HCT116 (cell line): ENCODE measurements at regions not wholly inside any gene's neighbourhood (a gene's known extent, or its start where the extent isn't known, plus 50 kb on each side); places are given as distances from the start of the nearest gene placed in this dataset.

Experiments used
- ATAC-seq: fragments of 200-7000 bp; cut with Tn5 transposase; 2 replicates; pipeline ENCODE4 v1.9.1; 2020; ENCODE audit warnings: mild to moderate bottlenecking, moderate library complexity
- BruUV-seq: library from RNA; stranded (reverse); fragments of 400-500 nt; replicated peaks from 2 replicates; lab custom pipeline; 2021; lab: Mats Ljungman, UMichigan
- CTCF ChIA-PET: fragments of 300-600 bp; sonication (Branson Sonifier 250); formaldehyde crosslinking; loops from one replicate; lab custom pipeline; 2021; ENCODE audit warnings: antibody characterized with exemption; lab: Charles Lee
- POLR2A ChIA-PET: fragments of 300-600, 350-600 bp; sonication (Branson Sonifier 250); formaldehyde crosslinking; loops from one replicate; lab custom pipeline; 2021; ENCODE audit warnings: antibody characterized with exemption; lab: Charles Lee
- RAD21 ChIA-PET, 2 experiments: fragments of 300-600 bp; sonication (Branson Sonifier 250); formaldehyde crosslinking; loops; one replicate each; lab custom pipeline; 2023; ENCODE audit warnings: low total read pairs in 2 of 2; ENCODE audit not compliant: uncharacterized antibody in 2 of 2, unreplicated experiment in 2 of 2, low non-redundant PET in 1 of 2; lab: Charles Lee
- DNase-seq: peaks from one replicate; pipeline ENCODE4 v3.0.0-alpha.2; 2010; ENCODE audit warnings: low read depth, low spot score
- H2AFZ ChIP-seq: fragments of 200-600 bp; shearing (Covaris generic), sonication (generic); 2 replicates; pipeline ENCODE4 v1.6.1; 2017; ENCODE audit warnings: low read depth, mixed run types, mixed read lengths, antibody characterized with exemption, low read length; ENCODE audit not compliant: poor library complexity, severe bottlenecking
- H3K27ac ChIP-seq: 2 replicates; pipeline ENCODE4 v1.5.1; 2012; ENCODE audit warnings: low read depth, low read length
- H3K27me3 ChIP-seq: fragments of 200-600 bp; sonication (generic); 2 replicates; pipeline ENCODE4 v1.6.1; 2016; ENCODE audit warnings: mixed run types, low read length, mixed read lengths; ENCODE audit not compliant: insufficient read depth
- H3K36me3 ChIP-seq, 2 experiments: fragments of 200-500 bp in 1 of 2; fragments of 200-600 bp in 1 of 2; sonication (Bioruptor generic) in 1 of 2; sonication (generic) in 1 of 2; 2 replicates each; pipeline versions ENCODE4 v1.5.1 to v1.6.1; 2014 to 2016; ENCODE audit warnings: low read length in 2 of 2, inconsistent platforms in 1 of 2, mixed read lengths in 1 of 2, mixed run types in 1 of 2; ENCODE audit not compliant: insufficient read depth in 2 of 2, control insufficient read depth in 1 of 2
- H3K4me1 ChIP-seq, 2 experiments: fragments of 200-600 bp in 1 of 2; sonication (generic) in 1 of 2; 2 replicates each; pipeline versions ENCODE4 v1.5.1 to v1.6.1; 2012 to 2017; ENCODE audit warnings: low read length in 2 of 2, inconsistent platforms in 1 of 2, mild to moderate bottlenecking in 1 of 2, mixed read lengths in 1 of 2, mixed run types in 1 of 2, moderate library complexity in 1 of 2; ENCODE audit not compliant: insufficient read depth in 2 of 2, control insufficient read depth in 1 of 2
- H3K4me2 ChIP-seq: fragments of 200-600 bp; sonication (generic); 2 replicates; pipeline ENCODE4 v1.6.1; 2017; ENCODE audit warnings: mixed run types, low read length, mixed read lengths
- H3K4me3 ChIP-seq, 2 experiments: fragments of 200-600 bp in 1 of 2; sonication (generic) in 1 of 2; replicated peaks in 1 of 2; 2 replicates each; pipeline ENCODE4 v1.5.1; 2011 to 2016; ENCODE audit warnings: low read length in 2 of 2, control low read depth in 1 of 2, low read depth in 1 of 2, mild to moderate bottlenecking in 1 of 2, mixed read lengths in 1 of 2, mixed run types in 1 of 2
- H3K79me2 ChIP-seq: fragments of 200-600 bp; sonication (generic); 2 replicates; pipeline ENCODE4 v1.6.1; 2017; ENCODE audit warnings: mild to moderate bottlenecking, mixed run types, low read length, moderate library complexity, mixed read lengths; ENCODE audit not compliant: insufficient read depth
- H3K9ac ChIP-seq: fragments of 200-600 bp; sonication (generic); 2 replicates; pipeline ENCODE4 v1.6.1; 2016; ENCODE audit warnings: low read length, mixed read lengths
- H3K9me2 ChIP-seq: fragments of 200-600 bp; sonication (generic), shearing (Covaris generic); 2 replicates; pipeline ENCODE4 v1.6.1; 2017; ENCODE audit warnings: mixed run types, mild to moderate bottlenecking, moderate library complexity; ENCODE audit not compliant: insufficient read depth
- H3K9me3 ChIP-seq, 2 experiments: fragments of 200-500 bp in 1 of 2; fragments of 200-600 bp in 1 of 2; sonication (Bioruptor generic) in 1 of 2; sonication (generic) in 1 of 2; 2 replicates each; pipeline ENCODE4 v1.6.1; 2014 to 2017; ENCODE audit warnings: low read length in 2 of 2, mixed read lengths in 2 of 2, inconsistent platforms in 1 of 2, low read depth in 1 of 2, mild to moderate bottlenecking in 1 of 2, mixed run types in 1 of 2, moderate library complexity in 1 of 2; ENCODE audit not compliant: control insufficient read depth in 1 of 2, insufficient read depth in 1 of 2
- H4K20me1 ChIP-seq: fragments of 200-600 bp; sonication (generic), shearing (Covaris generic); 2 replicates; pipeline ENCODE4 v1.6.1; 2017; ENCODE audit warnings: mixed run types, mild to moderate bottlenecking, moderate library complexity; ENCODE audit not compliant: insufficient read depth
- FOSL1 ChIP-seq: IDR thresholded peaks from 2 replicates; pipeline ENCODE4 v1.6.1; 2012; ENCODE audit warnings: low read depth
- SIN3A ChIP-seq: IDR thresholded peaks from 2 replicates; pipeline ENCODE4 v1.6.1; 2012; ENCODE audit warnings: low read depth
- TCF7L2 ChIP-seq: IDR thresholded peaks from 2 replicates; pipeline ENCODE4 v1.7.0; 2011; ENCODE audit warnings: borderline replicate concordance, inconsistent platforms; ENCODE audit not compliant: insufficient read depth, insufficient read length; ENCODE audit errors: extremely low read depth
- intact Hi-C: fragments of 100-400 bp; cut with micrococcal nuclease; formaldehyde crosslinking; loops from 2 replicates; pipeline ENCODE4 v1.10.0; 2022
- TF ChIP-seq, protein P1 (sequence below), 3 experiments: fragments of 200-600 bp in 1 of 3; sonication (generic) in 1 of 3; IDR thresholded peaks in 2 of 3; conservative IDR thresholded peaks in 1 of 3; 2 replicates each; pipeline ENCODE4 v1.5.1; 2012 to 2017; ENCODE audit warnings: low read depth in 2 of 3, low read length in 2 of 3, antibody characterized with exemption in 1 of 3, borderline replicate concordance in 1 of 3, control low read depth in 1 of 3, mild to moderate bottlenecking in 1 of 3, mixed read lengths in 1 of 3, mixed run types in 1 of 3, moderate library complexity in 1 of 3; ENCODE audit not compliant: insufficient read depth in 1 of 3
- TF ChIP-seq, protein P2 (sequence below): IDR thresholded peaks from 2 replicates; pipeline ENCODE4 v1.6.1; 2012
- TF ChIP-seq, protein P3 (sequence below): IDR thresholded peaks from 2 replicates; pipeline ENCODE4 v1.6.1; 2011; ENCODE audit warnings: mild to moderate bottlenecking, low read length, moderate library complexity; ENCODE audit not compliant: insufficient replicate concordance; ENCODE audit errors: extremely low read depth

DNA sequence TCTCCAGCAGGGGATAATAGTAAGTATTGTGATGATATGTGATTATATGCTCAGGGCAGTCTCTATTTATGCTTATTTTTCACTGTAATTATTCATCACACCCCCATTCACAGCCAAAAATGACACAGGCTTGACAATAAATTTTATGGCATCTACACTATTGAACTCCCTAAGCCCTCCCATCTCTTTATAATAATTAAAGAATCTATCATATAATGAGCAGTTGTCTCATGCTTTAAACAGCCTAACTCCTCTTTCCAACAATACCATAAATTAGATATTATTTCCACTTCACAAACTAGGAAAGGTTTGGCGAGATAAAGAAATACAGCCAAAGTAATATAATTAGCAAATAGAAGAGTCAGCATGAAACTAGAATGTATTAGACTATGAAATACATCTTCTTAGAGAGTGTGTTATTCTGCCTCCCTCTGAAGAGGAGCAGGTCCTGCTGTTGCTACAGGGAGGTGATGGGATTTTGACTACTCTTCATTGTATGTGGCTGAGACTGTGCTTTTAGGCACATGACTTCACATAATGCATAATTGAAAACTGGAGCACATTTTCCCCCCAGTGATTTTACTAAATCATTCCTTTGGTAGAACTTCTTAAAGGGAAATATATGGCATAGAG is 488.8 kb downstream of the HTR1A start:
- H3K4me1 ChIP-seq: no peaks in the 10 kb centered on the region
- intact Hi-C loops: no loop called here
- CTCF ChIA-PET: no interaction called here
- H3K79me2 ChIP-seq: no peaks in the 10 kb centered on the region
- H3K36me3 ChIP-seq: no peaks in the 10 kb centered on the region
- H3K9ac ChIP-seq: no peak overlapping the region
- H2AFZ ChIP-seq: no peak overlapping the region
- no peak overlapping the region for H3K4me2 ChIP-seq
- BruUV-seq: no TSS peak
- RAD21 ChIA-PET: no interaction called here
- H4K20me1 ChIP-seq: no peaks in the 10 kb centered on the region; the same call in 1 of the 2 replicates
- ATAC-seq: no peak
- POLR2A ChIA-PET: no interaction called here
- peaks cover 8 to 17% of the 10 kb centered on the region in 2 experiments; a peak in 3 of 4 replicates for H3K9me3 ChIP-seq
- TF ChIP-seq, protein P1, sequence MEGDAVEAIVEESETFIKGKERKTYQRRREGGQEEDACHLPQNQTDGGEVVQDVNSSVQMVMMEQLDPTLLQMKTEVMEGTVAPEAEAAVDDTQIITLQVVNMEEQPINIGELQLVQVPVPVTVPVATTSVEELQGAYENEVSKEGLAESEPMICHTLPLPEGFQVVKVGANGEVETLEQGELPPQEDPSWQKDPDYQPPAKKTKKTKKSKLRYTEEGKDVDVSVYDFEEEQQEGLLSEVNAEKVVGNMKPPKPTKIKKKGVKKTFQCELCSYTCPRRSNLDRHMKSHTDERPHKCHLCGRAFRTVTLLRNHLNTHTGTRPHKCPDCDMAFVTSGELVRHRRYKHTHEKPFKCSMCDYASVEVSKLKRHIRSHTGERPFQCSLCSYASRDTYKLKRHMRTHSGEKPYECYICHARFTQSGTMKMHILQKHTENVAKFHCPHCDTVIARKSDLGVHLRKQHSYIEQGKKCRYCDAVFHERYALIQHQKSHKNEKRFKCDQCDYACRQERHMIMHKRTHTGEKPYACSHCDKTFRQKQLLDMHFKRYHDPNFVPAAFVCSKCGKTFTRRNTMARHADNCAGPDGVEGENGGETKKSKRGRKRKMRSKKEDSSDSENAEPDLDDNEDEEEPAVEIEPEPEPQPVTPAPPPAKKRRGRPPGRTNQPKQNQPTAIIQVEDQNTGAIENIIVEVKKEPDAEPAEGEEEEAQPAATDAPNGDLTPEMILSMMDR (IDR thresholded peaks at IDR 0.05 in 2 of 3, conservative IDR thresholded peaks at IDR 0.05 in 1 of 3; ENCODE audit: borderline replicate concordance in 1 of 3, insufficient read depth in 1 of 3, low read depth in 2 of 3, low read length in 2 of 3): no peak
- H3K27ac ChIP-seq: no peak overlapping the region
- no peak overlapping the region for H3K4me3 ChIP-seq
- no peaks in the 10 kb centered on the region for H3K9me2 ChIP-seq
- no peak for DNase-seq
- H3K27me3 ChIP-seq: no peaks in the 10 kb centered on the region

GRCh38 chr5:63456279-63456678 is 506.0 kb downstream of the HTR1A start:
- H3K9me3 ChIP-seq: peaks cover 0 to 12% of the 10 kb centered on the region in 2 experiments; a peak in 2 of 4 replicates
- no peak overlapping the region for H3K4me3 ChIP-seq
- no peaks in the 10 kb centered on the region for H3K36me3 ChIP-seq
- TF ChIP-seq FOSL1: no peak
- TF ChIP-seq, protein P2, sequence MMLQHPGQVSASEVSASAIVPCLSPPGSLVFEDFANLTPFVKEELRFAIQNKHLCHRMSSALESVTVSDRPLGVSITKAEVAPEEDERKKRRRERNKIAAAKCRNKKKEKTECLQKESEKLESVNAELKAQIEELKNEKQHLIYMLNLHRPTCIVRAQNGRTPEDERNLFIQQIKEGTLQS: no peak
- TF ChIP-seq SIN3A: no peak
- TF ChIP-seq, protein P1 (IDR thresholded peaks at IDR 0.05 in 2 of 3, conservative IDR thresholded peaks at IDR 0.05 in 1 of 3; ENCODE audit: borderline replicate concordance in 1 of 3, insufficient read depth in 1 of 3, low read depth in 2 of 3, low read length in 2 of 3): no peak
- TF ChIP-seq TCF7L2: no peak
- TF ChIP-seq, protein P3, sequence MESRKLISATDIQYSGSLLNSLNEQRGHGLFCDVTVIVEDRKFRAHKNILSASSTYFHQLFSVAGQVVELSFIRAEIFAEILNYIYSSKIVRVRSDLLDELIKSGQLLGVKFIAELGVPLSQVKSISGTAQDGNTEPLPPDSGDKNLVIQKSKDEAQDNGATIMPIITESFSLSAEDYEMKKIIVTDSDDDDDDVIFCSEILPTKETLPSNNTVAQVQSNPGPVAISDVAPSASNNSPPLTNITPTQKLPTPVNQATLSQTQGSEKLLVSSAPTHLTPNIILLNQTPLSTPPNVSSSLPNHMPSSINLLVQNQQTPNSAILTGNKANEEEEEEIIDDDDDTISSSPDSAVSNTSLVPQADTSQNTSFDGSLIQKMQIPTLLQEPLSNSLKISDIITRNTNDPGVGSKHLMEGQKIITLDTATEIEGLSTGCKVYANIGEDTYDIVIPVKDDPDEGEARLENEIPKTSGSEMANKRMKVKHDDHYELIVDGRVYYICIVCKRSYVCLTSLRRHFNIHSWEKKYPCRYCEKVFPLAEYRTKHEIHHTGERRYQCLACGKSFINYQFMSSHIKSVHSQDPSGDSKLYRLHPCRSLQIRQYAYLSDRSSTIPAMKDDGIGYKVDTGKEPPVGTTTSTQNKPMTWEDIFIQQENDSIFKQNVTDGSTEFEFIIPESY: no peak
- TF ChIP-seq, all 23 proteins: peak for 0
- no TSS peak for BruUV-seq
- POLR2A ChIA-PET: no interaction called here
- ATAC-seq: no peak
- Histone ChIP-seq H4K20me1 (no peaks in the 10 kb centered on the region), H3K79me2 (no peaks in the 10 kb centered on the region), H3K27ac (no peak overlapping the region), H3K9ac (no peak overlapping the region), H3K27me3 (no peaks in the 10 kb centered on the region), H3K4me1 (no peaks in the 10 kb centered on the region), H2AFZ (no peak overlapping the region), H3K4me2 (no peak overlapping the region), H3K9me2 (no peaks in the 10 kb centered on the region)
- RAD21 ChIA-PET: no interaction called here
- CTCF ChIA-PET: no interaction called here
- no peak for DNase-seq
- intact Hi-C loops: no loop called here
